ENCODE measurements at regions not wholly inside any gene's neighbourhood (a gene's known extent, or its start where the extent isn't known, plus 50 kb on each side); places are given as distances from the start of the nearest gene placed in this dataset.

GRCh38 chr5:67673618-67674017, 477.0 kb upstream of the CD180 start:
- no peak for DNase-seq (ENCODE audit: extremely low spot score)
- TF ChIP-seq CTCF (IDR thresholded peaks at IDR 0.05; ENCODE audit: control extremely low read depth, extremely low read depth, low read depth, missing control alignments) = no peak
- POLR2A ChIA-PET = no interaction called here
- CTCF ChIA-PET = interaction anchor here (1.3 kb wide), 1 partner anchor 37 kb away, joined by 4 read pairs; no protein-coding TSS in a partner anchor

- ChIA-PET CTCF (interaction anchor here (1.3 kb wide), 1 partner anchor 36 kb away, joined by 4 read pairs; no protein-coding TSS in a partner anchor), POLR2A (no interaction called here)
- TF ChIP-seq CTCF (IDR thresholded peaks at IDR 0.05; ENCODE audit: control extremely low read depth, extremely low read depth, low read depth, missing control alignments) = no peak
- DNase-seq (ENCODE audit: extremely low spot score) = no peak
These were observed 476.6 kb upstream of the CD180 start for GRCh38 chr5:67673180-67673579.

- no peak for TF ChIP-seq CTCF (IDR thresholded peaks at IDR 0.05; ENCODE audit: control extremely low read depth, extremely low read depth, low read depth, missing control alignments)
- ChIA-PET CTCF (interaction anchor here (1.3 kb wide), 1 partner anchor 36 kb away, joined by 4 read pairs; no protein-coding TSS in a partner anchor), POLR2A (no interaction called here)
- DNase-seq (ENCODE audit: extremely low spot score) = no peak
These were observed 476.0 kb upstream of the CD180 start for GRCh38 chr5:67672636-67673035.

- ChIA-PET CTCF (no interaction called here), POLR2A (no interaction called here)
- DNase-seq (ENCODE audit: extremely low spot score) = no peak
- no peak for TF ChIP-seq CTCF (IDR thresholded peaks at IDR 0.05; ENCODE audit: control extremely low read depth, extremely low read depth, low read depth, missing control alignments)
These were observed 473.3 kb upstream of the CD180 start for GRCh38 chr5:67669916-67670315.

- ChIA-PET CTCF (interaction anchor here (1.0 kb wide), 1 partner anchor 18 kb away, joined by 3 read pairs; no protein-coding TSS in a partner anchor), POLR2A (no interaction called here)
- TF ChIP-seq CTCF (IDR thresholded peaks at IDR 0.05; ENCODE audit: control extremely low read depth, extremely low read depth, low read depth, missing control alignments) = no peak
- no peak for DNase-seq (ENCODE audit: extremely low spot score)
These were observed 463.6 kb upstream of the CD180 start for GRCh38 chr5:67660149-67660548.

- POLR2A ChIA-PET = no interaction called here
- DNase-seq (ENCODE audit: extremely low spot score) = no peak
- no peak for TF ChIP-seq CTCF (IDR thresholded peaks at IDR 0.05; ENCODE audit: control extremely low read depth, extremely low read depth, low read depth, missing control alignments)
- CTCF ChIA-PET = no interaction called here
These were observed 462.7 kb upstream of the CD180 start for GRCh38 chr5:67659288-67659687.

GRCh38 chr5:67657055-67657454, 460.5 kb upstream of the CD180 start:
- DNase-seq (ENCODE audit: extremely low spot score) = no peak
- CTCF ChIA-PET = no interaction called here
- TF ChIP-seq CTCF (IDR thresholded peaks at IDR 0.05; ENCODE audit: control extremely low read depth, extremely low read depth, low read depth, missing control alignments) = no peak
- POLR2A ChIA-PET = no interaction called here

Data from GM10248 (cell line).